ENCODE measurements at regions not wholly inside any gene's neighbourhood (a gene's known extent, or its start where the extent isn't known, plus 50 kb on each side); places are given as distances from the start of the nearest gene placed in this dataset.

DNA sequence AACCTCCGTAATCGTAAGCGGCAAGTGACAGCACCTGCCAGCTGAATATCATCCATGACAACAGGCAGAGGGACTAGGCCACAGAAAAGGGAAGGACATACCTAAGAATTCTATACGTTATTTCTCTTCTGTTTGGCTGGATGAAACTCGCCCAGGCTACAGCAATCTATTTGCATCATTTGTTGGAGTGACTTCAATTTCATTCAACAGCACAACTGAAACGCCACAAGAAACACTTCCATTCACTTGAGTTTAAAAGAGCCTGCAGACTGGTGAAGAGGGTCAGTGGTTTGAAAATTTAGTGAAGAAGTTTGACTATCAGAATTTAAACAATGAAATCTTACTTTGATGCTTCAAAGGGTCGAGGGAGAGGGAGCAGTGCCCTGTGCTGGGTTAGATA lies 378.7 kb downstream of the LMO4 start:
- TF ChIP-seq CTCF (IDR thresholded peaks at IDR 0.05) (no peak), POLR2A (IDR thresholded peaks at IDR 0.05) (no peak), POLR2AphosphoS5 (IDR thresholded peaks at IDR 0.05; ENCODE audit: insufficient read depth in 1 of 2, low read depth in 1 of 2) (no peak)
